ENCODE measurements at regions not wholly inside any gene's neighbourhood (a gene's known extent, or its start where the extent isn't known, plus 50 kb on each side); places are given as distances from the start of the nearest gene placed in this dataset.

DNA sequence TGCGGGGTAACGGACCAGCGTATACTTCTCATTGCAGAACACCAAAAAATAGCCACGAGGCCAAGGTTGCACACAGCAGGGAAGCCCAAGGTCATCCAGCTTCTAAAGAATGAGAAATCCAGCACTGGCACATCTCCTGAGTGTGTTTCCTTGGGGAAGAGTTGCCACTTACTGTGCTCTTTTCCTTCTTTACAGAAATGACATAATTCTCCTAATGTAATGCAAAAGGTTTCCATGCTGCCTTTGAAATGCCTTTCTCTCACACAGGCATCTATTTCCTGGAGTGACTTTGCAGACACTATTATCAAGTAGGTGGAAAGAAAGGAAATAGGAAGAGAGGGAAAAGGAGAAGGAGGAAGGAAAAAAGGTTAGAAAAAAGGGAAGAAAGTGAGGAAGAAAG lies 862.1 kb upstream of the CELF4 start:
- no peak for DNase-seq (ENCODE audit: low spot score)
- no peaks in the 10 kb centered on the region for H3K9me3 Mint-ChIP-seq
- no peak overlapping the region for H3K4me3 Mint-ChIP-seq
- H3K27me3 Mint-ChIP-seq (ENCODE audit: insufficient read depth): peaks cover 1% of the 10 kb centered on the region
- no peaks in the 10 kb centered on the region for H3K4me1 Mint-ChIP-seq (ENCODE audit: low read depth)
- H3K36me3 Mint-ChIP-seq (ENCODE audit: low read depth): no peaks in the 10 kb centered on the region
- H3K27ac Mint-ChIP-seq: no peak overlapping the region
- intact Hi-C loops (cut with micrococcal nuclease): no loop called here

DNA sequence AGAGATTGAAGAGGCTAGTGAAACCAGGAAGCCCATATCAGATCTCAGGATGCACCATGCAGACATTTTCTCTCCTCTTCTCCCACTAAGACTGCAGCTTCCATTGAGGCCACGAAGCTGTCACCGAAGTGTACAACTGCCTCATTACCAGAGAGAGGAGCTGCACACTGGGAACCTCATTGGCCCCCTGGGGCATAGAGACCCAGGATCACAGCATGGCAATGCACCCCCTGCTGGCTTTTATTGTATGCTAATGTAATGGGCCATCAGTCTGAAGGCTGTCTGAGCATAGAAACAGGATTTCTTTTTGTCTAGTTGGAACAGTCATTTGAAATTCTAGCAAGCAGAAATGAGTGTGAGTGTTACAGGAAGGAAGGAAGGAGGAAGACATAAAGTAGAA lies 861.6 kb upstream of the CELF4 start:
- peaks cover 2% of the 10 kb centered on the region for H3K27me3 Mint-ChIP-seq (ENCODE audit: insufficient read depth)
- no peaks in the 10 kb centered on the region for H3K4me1 Mint-ChIP-seq (ENCODE audit: low read depth)

DNA sequence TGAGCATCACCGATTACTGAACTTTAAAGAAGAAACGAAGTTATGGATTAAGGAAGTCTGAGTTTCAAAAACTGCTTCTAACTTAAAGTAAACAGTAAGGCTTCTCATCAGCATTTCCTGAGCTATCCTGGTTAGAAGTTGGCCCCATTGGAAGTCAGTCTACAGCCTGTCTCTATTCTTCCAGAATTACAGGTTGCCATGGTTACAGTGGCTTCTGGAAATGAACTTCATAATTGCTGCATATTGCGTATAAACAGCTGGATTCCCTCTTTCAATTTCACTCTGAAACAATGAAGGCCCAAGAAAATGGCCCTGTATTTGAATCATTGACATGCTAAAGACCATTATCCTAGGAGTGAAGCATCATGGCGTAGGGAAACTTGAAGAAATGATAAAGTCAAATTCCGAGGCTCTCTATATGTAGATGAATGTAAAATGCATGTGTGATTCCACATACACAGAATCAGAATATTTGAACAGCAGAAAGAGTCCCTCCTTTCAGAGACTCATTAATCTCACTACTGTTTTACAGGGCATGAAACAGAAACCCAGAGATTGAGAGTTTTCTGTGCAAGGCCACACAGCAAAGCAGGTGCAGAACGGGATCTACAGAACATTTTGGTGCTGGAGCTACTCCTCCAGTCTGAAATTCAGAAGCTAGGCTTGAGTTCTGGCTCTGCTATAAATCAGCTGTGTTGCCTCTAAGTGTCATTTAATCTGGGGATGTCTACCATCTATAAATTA lies 856.4 kb upstream of the CELF4 start:
- intact Hi-C loops (cut with micrococcal nuclease): no loop called here
- H3K4me1 Mint-ChIP-seq (ENCODE audit: low read depth): no peaks in the 10 kb centered on the region
- no peaks in the 10 kb centered on the region for H3K36me3 Mint-ChIP-seq (ENCODE audit: low read depth)
- peaks cover 2% of the 10 kb centered on the region for H3K27me3 Mint-ChIP-seq (ENCODE audit: insufficient read depth)
- H3K27ac Mint-ChIP-seq: no peak overlapping the region
- DNase-seq (ENCODE audit: low spot score): no peak
- no peaks in the 10 kb centered on the region for H3K9me3 Mint-ChIP-seq
- H3K4me3 Mint-ChIP-seq: no peak overlapping the region

More for the DNA sequence above, 861.6 kb upstream of the CELF4 start:
- Mint-ChIP-seq H3K27ac (no peak overlapping the region), H3K4me3 (no peak overlapping the region), H3K9me3 (no peaks in the 10 kb centered on the region), H3K36me3 (ENCODE audit: low read depth) (no peaks in the 10 kb centered on the region)
- intact Hi-C loops (cut with micrococcal nuclease): no loop called here
- no peak for DNase-seq (ENCODE audit: low spot score)

- no peaks in the 10 kb centered on the region for H3K4me1 Mint-ChIP-seq (ENCODE audit: low read depth)
- peaks cover 2% of the 10 kb centered on the region for H3K27me3 Mint-ChIP-seq (ENCODE audit: insufficient read depth)
- no peaks in the 10 kb centered on the region for H3K36me3 Mint-ChIP-seq (ENCODE audit: low read depth)
- no peaks in the 10 kb centered on the region for H3K9me3 Mint-ChIP-seq
- H3K4me3 Mint-ChIP-seq: no peak overlapping the region
- intact Hi-C loops (cut with micrococcal nuclease): no loop called here
- DNase-seq (ENCODE audit: low spot score): no peak
- no peak overlapping the region for H3K27ac Mint-ChIP-seq
Observed at GRCh38 chr18:38421021-38421420, 855.4 kb upstream of the CELF4 start.

DNA sequence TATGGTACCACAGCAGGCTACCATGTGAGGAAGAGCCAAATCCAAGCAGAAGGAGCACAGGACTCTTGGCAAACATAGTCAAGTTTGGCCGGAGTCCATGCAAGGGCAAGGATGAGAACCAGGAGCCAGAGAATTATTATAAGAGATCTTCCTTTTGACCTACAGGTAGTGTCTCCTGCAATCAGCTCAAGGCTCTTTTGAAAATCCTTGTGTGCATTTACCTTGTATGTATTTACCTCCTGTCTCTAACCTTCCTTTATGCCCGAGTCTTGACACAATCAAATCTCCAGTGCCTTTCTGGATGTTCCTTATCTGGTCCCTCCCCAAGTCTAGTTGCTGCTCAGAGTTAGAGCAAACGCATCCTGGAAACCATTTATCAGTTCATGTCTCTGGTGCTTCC lies 855.0 kb upstream of the CELF4 start:
- H3K4me1 Mint-ChIP-seq (ENCODE audit: low read depth): no peaks in the 10 kb centered on the region
- no peak overlapping the region for H3K27ac Mint-ChIP-seq
- DNase-seq (ENCODE audit: low spot score): no peak
- peaks cover 2% of the 10 kb centered on the region for H3K27me3 Mint-ChIP-seq (ENCODE audit: insufficient read depth)
- intact Hi-C loops (cut with micrococcal nuclease): no loop called here
- H3K36me3 Mint-ChIP-seq (ENCODE audit: low read depth): no peaks in the 10 kb centered on the region
- no peak overlapping the region for H3K4me3 Mint-ChIP-seq
- no peaks in the 10 kb centered on the region for H3K9me3 Mint-ChIP-seq

GRCh38 chr18:38415811-38416210 lies 850.2 kb upstream of the CELF4 start:
- Mint-ChIP-seq H3K4me3 (no peak overlapping the region), H3K4me1 (ENCODE audit: low read depth) (no peaks in the 10 kb centered on the region), H3K9me3 (no peaks in the 10 kb centered on the region), H3K36me3 (ENCODE audit: low read depth) (no peaks in the 10 kb centered on the region), H3K27ac (no peak overlapping the region), H3K27me3 (ENCODE audit: insufficient read depth) (no peaks in the 10 kb centered on the region)
- DNase-seq (ENCODE audit: low spot score): no peak
- intact Hi-C loops (cut with micrococcal nuclease): no loop called here

GRCh38 chr18:38413193-38413592 lies 847.6 kb upstream of the CELF4 start:
- no peaks in the 10 kb centered on the region for H3K36me3 Mint-ChIP-seq (ENCODE audit: low read depth)
- intact Hi-C loops (cut with micrococcal nuclease): no loop called here
- no peaks in the 10 kb centered on the region for H3K4me1 Mint-ChIP-seq (ENCODE audit: low read depth)
- H3K27me3 Mint-ChIP-seq (ENCODE audit: insufficient read depth): no peaks in the 10 kb centered on the region
- DNase-seq (ENCODE audit: low spot score): no peak
- no peaks in the 10 kb centered on the region for H3K9me3 Mint-ChIP-seq
- no peak overlapping the region for H3K27ac Mint-ChIP-seq
- H3K4me3 Mint-ChIP-seq: no peak overlapping the region

- H3K27ac Mint-ChIP-seq: no peak overlapping the region
- intact Hi-C loops (cut with micrococcal nuclease): no loop called here
- H3K9me3 Mint-ChIP-seq: no peaks in the 10 kb centered on the region
- H3K27me3 Mint-ChIP-seq (ENCODE audit: insufficient read depth): no peaks in the 10 kb centered on the region
- H3K36me3 Mint-ChIP-seq (ENCODE audit: low read depth): no peaks in the 10 kb centered on the region
- H3K4me3 Mint-ChIP-seq: no peak overlapping the region
- H3K4me1 Mint-ChIP-seq (ENCODE audit: low read depth): no peaks in the 10 kb centered on the region
- DNase-seq (ENCODE audit: low spot score): no peak
Observed at GRCh38 chr18:38406607-38407006, 841.0 kb upstream of the CELF4 start.

DNA sequence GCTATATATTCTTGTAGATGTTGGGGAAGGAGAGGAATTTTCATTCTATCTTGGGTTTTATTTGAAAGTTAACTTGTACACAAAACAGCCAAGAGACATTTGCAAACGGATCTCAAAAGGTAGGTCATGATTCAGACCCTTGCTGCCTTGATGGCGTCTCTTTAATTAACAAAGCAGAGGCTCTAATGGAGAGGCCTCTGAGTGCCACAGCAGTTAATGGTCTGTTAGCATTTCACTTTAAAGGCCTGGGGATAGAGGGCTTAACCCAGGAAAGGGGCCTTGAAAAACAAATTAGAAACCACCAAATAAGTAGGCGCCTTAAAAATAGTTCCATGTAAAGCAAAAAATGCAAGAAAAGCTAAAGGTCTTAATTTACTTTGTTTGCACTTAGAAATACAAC lies 836.9 kb upstream of the CELF4 start:
- Mint-ChIP-seq H3K4me1 (ENCODE audit: low read depth) (no peaks in the 10 kb centered on the region), H3K4me3 (no peak overlapping the region), H3K27me3 (ENCODE audit: insufficient read depth) (no peaks in the 10 kb centered on the region), H3K9me3 (no peaks in the 10 kb centered on the region), H3K36me3 (ENCODE audit: low read depth) (no peaks in the 10 kb centered on the region), H3K27ac (no peak overlapping the region)
- DNase-seq (ENCODE audit: low spot score): no peak
- intact Hi-C loops (cut with micrococcal nuclease): no loop called here

DNA sequence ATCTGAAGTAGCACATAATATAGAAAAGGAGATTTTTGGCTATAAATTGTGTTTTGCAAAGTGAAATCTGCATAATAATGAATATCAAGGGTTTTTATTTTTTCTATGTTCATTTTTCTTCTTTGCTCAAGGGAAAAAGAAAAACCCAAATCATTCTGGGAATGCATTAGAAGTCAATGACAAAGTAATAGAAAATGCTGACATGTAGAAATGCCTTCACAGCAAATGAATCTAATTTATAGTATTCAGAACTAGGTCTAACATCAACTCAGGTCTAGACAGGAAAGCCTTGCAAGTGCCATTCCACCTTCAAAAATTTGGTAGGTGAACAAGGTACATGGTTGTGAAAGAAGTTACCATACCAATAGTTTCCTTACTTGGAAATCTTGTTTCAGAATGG lies 831.5 kb upstream of the CELF4 start:
- Mint-ChIP-seq H3K27me3 (ENCODE audit: insufficient read depth) (no peaks in the 10 kb centered on the region), H3K4me3 (no peak overlapping the region), H3K9me3 (no peaks in the 10 kb centered on the region), H3K4me1 (ENCODE audit: low read depth) (no peaks in the 10 kb centered on the region), H3K36me3 (ENCODE audit: low read depth) (no peaks in the 10 kb centered on the region), H3K27ac (no peak overlapping the region)
- intact Hi-C loops (cut with micrococcal nuclease): no loop called here
- no peak for DNase-seq (ENCODE audit: low spot score)

- Mint-ChIP-seq H3K27ac (no peak overlapping the region), H3K4me3 (no peak overlapping the region), H3K36me3 (ENCODE audit: low read depth) (no peaks in the 10 kb centered on the region), H3K9me3 (no peaks in the 10 kb centered on the region), H3K27me3 (ENCODE audit: insufficient read depth) (peaks cover 3% of the 10 kb centered on the region), H3K4me1 (ENCODE audit: low read depth) (no peaks in the 10 kb centered on the region)
- intact Hi-C loops (cut with micrococcal nuclease): no loop called here
- DNase-seq (ENCODE audit: low spot score): no peak
Observed at GRCh38 chr18:38386146-38386545, 820.5 kb upstream of the CELF4 start.

DNA sequence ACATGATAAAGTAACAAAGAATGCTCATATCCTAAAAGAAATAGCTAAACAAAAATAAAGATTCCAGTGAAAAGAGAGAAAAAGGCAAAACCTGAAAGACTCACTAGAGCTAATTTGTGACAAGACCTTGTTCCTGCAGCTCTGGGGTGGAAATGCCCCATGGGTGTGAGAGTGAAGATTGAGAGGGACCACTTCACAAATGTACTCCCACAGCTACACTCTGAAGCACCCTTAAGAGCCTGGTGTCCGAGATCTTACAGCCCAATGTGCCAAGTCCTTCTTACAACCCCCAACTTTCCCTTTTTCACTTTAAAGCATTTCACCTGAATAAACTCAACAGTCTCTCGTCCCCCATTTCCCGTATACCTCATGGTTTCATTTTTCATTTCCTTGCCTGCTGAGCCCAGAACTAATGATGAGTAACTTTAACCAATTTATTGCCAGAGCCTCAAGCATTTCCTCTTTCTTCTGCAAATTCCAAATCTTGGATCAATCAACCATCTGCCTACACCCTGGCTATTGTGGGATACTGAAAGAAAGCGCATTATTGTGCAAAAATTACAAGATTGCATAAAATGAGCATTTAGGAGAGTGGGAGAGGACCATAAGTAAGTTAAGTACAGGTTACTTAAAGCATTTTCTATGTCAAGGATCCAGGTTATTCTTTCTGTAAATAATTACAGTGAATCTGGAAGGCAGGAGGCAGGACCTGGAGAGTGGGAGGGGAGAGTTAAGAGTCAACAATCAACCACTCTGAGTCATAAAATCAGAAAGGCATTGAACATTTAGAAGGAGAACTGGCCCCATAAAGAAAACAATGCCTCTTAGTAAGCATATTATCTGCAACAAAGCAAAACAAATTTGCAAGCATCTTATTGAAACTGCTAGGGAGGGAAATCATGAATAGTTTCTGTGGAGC lies 804.4 kb upstream of the CELF4 start:
- H3K36me3 Mint-ChIP-seq (ENCODE audit: low read depth): no peaks in the 10 kb centered on the region
- peaks cover 13% of the 10 kb centered on the region for H3K9me3 Mint-ChIP-seq
- intact Hi-C loops (cut with micrococcal nuclease): no loop called here
- peak overlapping the region; percentile 35 for H3K4me3 Mint-ChIP-seq
- H3K4me1 Mint-ChIP-seq (ENCODE audit: low read depth): peaks cover 16% of the 10 kb centered on the region
- H3K27ac Mint-ChIP-seq: no peak overlapping the region
- peaks cover 1% of the 10 kb centered on the region for H3K27me3 Mint-ChIP-seq (ENCODE audit: insufficient read depth)
- DNase-seq (ENCODE audit: low spot score): no peak

DNA sequence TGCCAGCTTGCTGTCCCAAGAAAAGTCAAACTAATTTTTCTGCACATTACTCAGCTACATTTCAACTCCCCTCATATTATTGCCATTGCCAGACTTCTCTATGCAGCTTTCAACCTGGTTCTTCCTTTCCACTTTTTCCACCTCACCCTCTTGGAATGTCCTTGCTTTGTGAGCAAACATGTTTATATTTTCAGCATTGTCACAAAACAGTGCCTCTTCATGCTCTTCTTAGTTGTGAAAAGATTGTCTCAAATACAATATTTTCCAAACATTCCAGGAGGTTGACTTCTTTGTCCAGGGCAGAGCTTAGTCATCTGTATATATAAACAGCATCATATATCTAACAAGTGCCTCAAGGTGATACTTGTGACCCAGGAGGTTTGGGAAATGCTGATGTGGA lies 803.3 kb upstream of the CELF4 start:
- peaks cover 16% of the 10 kb centered on the region for H3K4me1 Mint-ChIP-seq (ENCODE audit: low read depth)
- peaks cover 13% of the 10 kb centered on the region for H3K9me3 Mint-ChIP-seq
- H3K27ac Mint-ChIP-seq: no peak overlapping the region
- peaks cover 1% of the 10 kb centered on the region for H3K27me3 Mint-ChIP-seq (ENCODE audit: insufficient read depth)
- no peaks in the 10 kb centered on the region for H3K36me3 Mint-ChIP-seq (ENCODE audit: low read depth)
- H3K4me3 Mint-ChIP-seq: no peak overlapping the region
- no peak for DNase-seq (ENCODE audit: low spot score)
- intact Hi-C loops (cut with micrococcal nuclease): no loop called here

All from activated T-helper 1 cell treated with anti-CD3 and anti-CD28 coated beads, Interleukin-12 subunit alpha, Interleukin-12 subunit beta, Interleukin-2, Interleukin-4 antibody, amounts not matched to agents 30 ng/mL and 10 ng/mL and 1 ng/mL, durations not matched to agents 14 hours and 24 hours and 36 hours (primary cell).